PC-9 (cell line): ENCODE measurements at regions not wholly inside any gene's neighbourhood (a gene's known extent, or its start where the extent isn't known, plus 50 kb on each side); places are given as distances from the start of the nearest gene placed in this dataset.

Experiments used
- EZH2 ChIP-seq: fragments of 200-600 bp; sonication (generic); IDR thresholded peaks from 2 replicates; pipeline ENCODE4 v1.8.0; 2017; ENCODE audit warnings: antibody characterized with exemption, low read depth
- TF ChIP-seq, protein P1 (sequence below): fragments of 200-600 bp; sonication (generic); conservative IDR thresholded peaks from 2 replicates; pipeline ENCODE4 v1.6.1; 2017; ENCODE audit warnings: mixed run types, antibody characterized with exemption, mild to moderate bottlenecking, moderate library complexity

DNA sequence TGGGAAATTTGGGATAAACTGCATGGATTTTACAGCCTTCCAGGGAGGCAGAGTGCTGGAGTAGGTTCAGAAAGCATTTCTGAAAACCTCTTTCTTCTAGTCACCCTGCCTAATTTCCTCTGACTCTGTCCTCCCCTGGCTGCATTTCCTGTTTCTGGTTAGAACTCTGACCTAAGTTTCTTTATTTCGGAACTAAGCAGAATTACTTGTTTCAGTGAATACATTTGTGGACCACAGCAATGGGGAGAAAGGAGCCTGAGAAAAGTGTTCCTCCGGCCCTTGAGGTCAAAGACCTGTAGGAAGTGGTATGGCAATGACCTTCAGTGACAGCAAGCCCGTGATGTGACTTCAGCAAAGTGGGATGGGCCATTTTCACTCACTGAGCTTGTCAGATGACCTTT lies 173.4 kb upstream of the RUNX1 start:
- TF ChIP-seq EZH2, result no peak
- TF ChIP-seq, protein P1, sequence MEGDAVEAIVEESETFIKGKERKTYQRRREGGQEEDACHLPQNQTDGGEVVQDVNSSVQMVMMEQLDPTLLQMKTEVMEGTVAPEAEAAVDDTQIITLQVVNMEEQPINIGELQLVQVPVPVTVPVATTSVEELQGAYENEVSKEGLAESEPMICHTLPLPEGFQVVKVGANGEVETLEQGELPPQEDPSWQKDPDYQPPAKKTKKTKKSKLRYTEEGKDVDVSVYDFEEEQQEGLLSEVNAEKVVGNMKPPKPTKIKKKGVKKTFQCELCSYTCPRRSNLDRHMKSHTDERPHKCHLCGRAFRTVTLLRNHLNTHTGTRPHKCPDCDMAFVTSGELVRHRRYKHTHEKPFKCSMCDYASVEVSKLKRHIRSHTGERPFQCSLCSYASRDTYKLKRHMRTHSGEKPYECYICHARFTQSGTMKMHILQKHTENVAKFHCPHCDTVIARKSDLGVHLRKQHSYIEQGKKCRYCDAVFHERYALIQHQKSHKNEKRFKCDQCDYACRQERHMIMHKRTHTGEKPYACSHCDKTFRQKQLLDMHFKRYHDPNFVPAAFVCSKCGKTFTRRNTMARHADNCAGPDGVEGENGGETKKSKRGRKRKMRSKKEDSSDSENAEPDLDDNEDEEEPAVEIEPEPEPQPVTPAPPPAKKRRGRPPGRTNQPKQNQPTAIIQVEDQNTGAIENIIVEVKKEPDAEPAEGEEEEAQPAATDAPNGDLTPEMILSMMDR, result no peak
